ENCODE measurements at regions not wholly inside any gene's neighbourhood (a gene's known extent, or its start where the extent isn't known, plus 50 kb on each side); places are given as distances from the start of the nearest gene placed in this dataset.

DNA sequence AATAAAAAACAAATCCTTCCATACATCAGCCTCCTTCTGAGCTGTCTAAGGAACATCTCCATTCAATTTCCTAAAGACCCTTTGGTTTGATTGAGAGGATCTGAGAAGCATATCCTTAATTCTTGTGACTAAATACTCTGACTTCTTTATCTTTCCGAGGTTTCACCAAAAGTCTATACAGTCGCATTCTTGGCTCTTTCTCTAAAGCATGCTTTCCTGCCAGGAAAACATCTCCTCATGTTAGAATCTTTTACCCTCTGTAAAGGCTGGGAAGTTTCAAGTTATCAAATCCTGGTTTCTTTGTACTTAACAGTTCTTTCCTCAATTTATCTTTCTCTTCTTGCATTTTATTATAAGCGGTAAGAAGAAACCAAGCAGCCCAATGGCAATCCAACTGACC, 630.4 kb downstream of the PTPRC start:
- POLR2A ChIA-PET: no interaction called here
- in situ Hi-C loops (cut with HindIII; ENCODE audit: low pct_unique_long_range_greater_than_20kb, low sequenced_read_pairs): no loop called here
- H3K4me1 ChIP-seq (ENCODE audit: control insufficient read depth, insufficient read depth, low read length): peaks cover 8% of the 10 kb centered on the region

DNA sequence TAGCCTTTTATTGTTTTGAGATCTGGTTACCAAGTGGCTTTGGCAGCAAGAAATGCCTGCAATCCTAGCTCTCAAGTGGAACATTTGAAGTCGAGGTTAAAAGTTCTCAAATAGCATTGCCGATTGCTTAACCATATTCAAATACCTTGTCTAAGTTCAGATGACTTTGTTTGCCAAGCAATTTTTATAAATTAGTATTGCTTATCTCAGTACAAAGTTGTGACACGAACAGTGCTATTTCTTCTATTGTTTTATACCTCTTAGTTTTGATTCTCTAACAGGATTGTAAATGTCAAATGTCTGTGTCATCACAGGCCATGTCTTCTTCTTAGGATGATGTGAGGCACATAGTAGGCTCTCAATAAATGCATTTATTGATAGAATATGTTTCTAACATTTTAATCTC, 633.3 kb downstream of the PTPRC start:
- Histone ChIP-seq H3K4me3 (ENCODE audit: low read depth in 2 of 2, low read length in 2 of 2) (no peak overlapping the region), H3K4me1 (ENCODE audit: control insufficient read depth, insufficient read depth, low read length) (peaks cover 8% of the 10 kb centered on the region), H3K27me3 (ENCODE audit: control insufficient read depth, insufficient read depth, low read length) (no peaks in the 10 kb centered on the region), H3K36me3 (ENCODE audit: control insufficient read depth, insufficient read depth, low read length) (no peaks in the 10 kb centered on the region), H3K27ac (ENCODE audit: low read length) (peak overlapping the region; percentile 61), H3K9me3 (ENCODE audit: control insufficient read depth, insufficient read depth, low read depth, low read length) (no peaks in the 10 kb centered on the region)
- DNase-seq (ENCODE audit: low read depth, low spot score): no peak
- in situ Hi-C loops (cut with HindIII; ENCODE audit: low pct_unique_long_range_greater_than_20kb, low sequenced_read_pairs) (no loop called here), intact Hi-C loops (cut with micrococcal nuclease; ENCODE audit: unreplicated experiment) (no loop called here)
- POLR2A ChIA-PET: no interaction called here
- CTCF ChIA-PET: no interaction called here
- ATAC-seq: peak; percentile 50
- BruUV-seq (replicated peaks): no TSS peak
- TF ChIP-seq TCF7L2 (IDR thresholded peaks at IDR 0.05; ENCODE audit: low read depth, low read length) (no peak; the same call in 1 of the 2 replicates), SIN3A (IDR thresholded peaks at IDR 0.05; ENCODE audit: borderline replicate concordance, insufficient read depth, low read depth, low read length) (no peak), POLR2AphosphoS5 (IDR thresholded peaks at IDR 0.05; ENCODE audit: low read depth, low read length) (no peak)
- TF ChIP-seq, protein P1, sequence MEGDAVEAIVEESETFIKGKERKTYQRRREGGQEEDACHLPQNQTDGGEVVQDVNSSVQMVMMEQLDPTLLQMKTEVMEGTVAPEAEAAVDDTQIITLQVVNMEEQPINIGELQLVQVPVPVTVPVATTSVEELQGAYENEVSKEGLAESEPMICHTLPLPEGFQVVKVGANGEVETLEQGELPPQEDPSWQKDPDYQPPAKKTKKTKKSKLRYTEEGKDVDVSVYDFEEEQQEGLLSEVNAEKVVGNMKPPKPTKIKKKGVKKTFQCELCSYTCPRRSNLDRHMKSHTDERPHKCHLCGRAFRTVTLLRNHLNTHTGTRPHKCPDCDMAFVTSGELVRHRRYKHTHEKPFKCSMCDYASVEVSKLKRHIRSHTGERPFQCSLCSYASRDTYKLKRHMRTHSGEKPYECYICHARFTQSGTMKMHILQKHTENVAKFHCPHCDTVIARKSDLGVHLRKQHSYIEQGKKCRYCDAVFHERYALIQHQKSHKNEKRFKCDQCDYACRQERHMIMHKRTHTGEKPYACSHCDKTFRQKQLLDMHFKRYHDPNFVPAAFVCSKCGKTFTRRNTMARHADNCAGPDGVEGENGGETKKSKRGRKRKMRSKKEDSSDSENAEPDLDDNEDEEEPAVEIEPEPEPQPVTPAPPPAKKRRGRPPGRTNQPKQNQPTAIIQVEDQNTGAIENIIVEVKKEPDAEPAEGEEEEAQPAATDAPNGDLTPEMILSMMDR (IDR thresholded peaks at IDR 0.05): no peak
- TF ChIP-seq, protein P2, sequence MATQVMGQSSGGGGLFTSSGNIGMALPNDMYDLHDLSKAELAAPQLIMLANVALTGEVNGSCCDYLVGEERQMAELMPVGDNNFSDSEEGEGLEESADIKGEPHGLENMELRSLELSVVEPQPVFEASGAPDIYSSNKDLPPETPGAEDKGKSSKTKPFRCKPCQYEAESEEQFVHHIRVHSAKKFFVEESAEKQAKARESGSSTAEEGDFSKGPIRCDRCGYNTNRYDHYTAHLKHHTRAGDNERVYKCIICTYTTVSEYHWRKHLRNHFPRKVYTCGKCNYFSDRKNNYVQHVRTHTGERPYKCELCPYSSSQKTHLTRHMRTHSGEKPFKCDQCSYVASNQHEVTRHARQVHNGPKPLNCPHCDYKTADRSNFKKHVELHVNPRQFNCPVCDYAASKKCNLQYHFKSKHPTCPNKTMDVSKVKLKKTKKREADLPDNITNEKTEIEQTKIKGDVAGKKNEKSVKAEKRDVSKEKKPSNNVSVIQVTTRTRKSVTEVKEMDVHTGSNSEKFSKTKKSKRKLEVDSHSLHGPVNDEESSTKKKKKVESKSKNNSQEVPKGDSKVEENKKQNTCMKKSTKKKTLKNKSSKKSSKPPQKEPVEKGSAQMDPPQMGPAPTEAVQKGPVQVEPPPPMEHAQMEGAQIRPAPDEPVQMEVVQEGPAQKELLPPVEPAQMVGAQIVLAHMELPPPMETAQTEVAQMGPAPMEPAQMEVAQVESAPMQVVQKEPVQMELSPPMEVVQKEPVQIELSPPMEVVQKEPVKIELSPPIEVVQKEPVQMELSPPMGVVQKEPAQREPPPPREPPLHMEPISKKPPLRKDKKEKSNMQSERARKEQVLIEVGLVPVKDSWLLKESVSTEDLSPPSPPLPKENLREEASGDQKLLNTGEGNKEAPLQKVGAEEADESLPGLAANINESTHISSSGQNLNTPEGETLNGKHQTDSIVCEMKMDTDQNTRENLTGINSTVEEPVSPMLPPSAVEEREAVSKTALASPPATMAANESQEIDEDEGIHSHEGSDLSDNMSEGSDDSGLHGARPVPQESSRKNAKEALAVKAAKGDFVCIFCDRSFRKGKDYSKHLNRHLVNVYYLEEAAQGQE (IDR thresholded peaks at IDR 0.05; ENCODE audit: insufficient read depth in 1 of 2, low read depth in 2 of 2, low read length in 1 of 2): no peak

More for the DNA sequence above, 630.4 kb downstream of the PTPRC start:
- TF ChIP-seq TCF7L2 (IDR thresholded peaks at IDR 0.05; ENCODE audit: low read depth, low read length): no peak
- no peak for TF ChIP-seq SIN3A (IDR thresholded peaks at IDR 0.05; ENCODE audit: borderline replicate concordance, insufficient read depth, low read depth, low read length)
- TF ChIP-seq, protein P2 (IDR thresholded peaks at IDR 0.05; ENCODE audit: insufficient read depth in 1 of 2, low read depth in 2 of 2, low read length in 1 of 2): no peak
- TF ChIP-seq POLR2AphosphoS5 (IDR thresholded peaks at IDR 0.05; ENCODE audit: low read depth, low read length): no peak
- TF ChIP-seq, protein P1 (IDR thresholded peaks at IDR 0.05): no peak
- intact Hi-C loops (cut with micrococcal nuclease; ENCODE audit: unreplicated experiment): no loop called here
- DNase-seq (ENCODE audit: low read depth, low spot score) (no peak), ATAC-seq (no peak)
- Histone ChIP-seq H3K4me3 (ENCODE audit: low read depth in 2 of 2, low read length in 2 of 2) (no peak overlapping the region), H3K27me3 (ENCODE audit: control insufficient read depth, insufficient read depth, low read length) (no peaks in the 10 kb centered on the region), H3K9me3 (ENCODE audit: control insufficient read depth, insufficient read depth, low read depth, low read length) (no peaks in the 10 kb centered on the region), H3K27ac (ENCODE audit: low read length) (no peak overlapping the region), H3K36me3 (ENCODE audit: control insufficient read depth, insufficient read depth, low read length) (no peaks in the 10 kb centered on the region)
- BruUV-seq (replicated peaks): no TSS peak
- CTCF ChIA-PET: no interaction called here
